WERI-Rb-1 (cell line): ENCODE measurements at regions not wholly inside any gene's neighbourhood (a gene's known extent, or its start where the extent isn't known, plus 50 kb on each side); places are given as distances from the start of the nearest gene placed in this dataset.

ENCODE experiments used
- DNase-seq: peaks from one replicate; pipeline ENCODE4 v3.0.0-alpha.2; 2020
- H3K27ac ChIP-seq: fragments of 250-450 bp; sonication (Bioruptor Pico); 2 replicates; pipeline ENCODE4 v1.5.1; 2020; ENCODE audit warnings: mild to moderate bottlenecking, moderate library complexity
- H3K27me3 ChIP-seq: fragments of 250-450 bp; sonication (Bioruptor Pico); 2 replicates; pipeline ENCODE4 v1.5.1; 2021; ENCODE audit warnings: mild to moderate bottlenecking, low read depth, moderate library complexity; ENCODE audit not compliant: insufficient read depth, severe bottlenecking
- H3K36me3 ChIP-seq: fragments of 250-450 bp; sonication (Bioruptor Pico); 2 replicates; pipeline ENCODE4 v1.5.1; 2020; ENCODE audit warnings: mild to moderate bottlenecking, moderate library complexity
- H3K4me3 ChIP-seq: 2 replicates; pipeline ENCODE4 v1.5.1; 2011; ENCODE audit warnings: low read depth, mild to moderate bottlenecking, control low read depth, low read length
- H3K9me3 ChIP-seq: fragments of 250-450 bp; sonication (Bioruptor Pico); 2 replicates; pipeline ENCODE4 v1.5.1; 2021; ENCODE audit warnings: mild to moderate bottlenecking, moderate library complexity; ENCODE audit not compliant: severe bottlenecking
- TF ChIP-seq, protein P1 (sequence below): IDR thresholded peaks from 2 replicates; pipeline ENCODE4 v1.5.1; 2011; ENCODE audit warnings: low read depth, mild to moderate bottlenecking, control low read depth, inconsistent platforms, low read length

DNA sequence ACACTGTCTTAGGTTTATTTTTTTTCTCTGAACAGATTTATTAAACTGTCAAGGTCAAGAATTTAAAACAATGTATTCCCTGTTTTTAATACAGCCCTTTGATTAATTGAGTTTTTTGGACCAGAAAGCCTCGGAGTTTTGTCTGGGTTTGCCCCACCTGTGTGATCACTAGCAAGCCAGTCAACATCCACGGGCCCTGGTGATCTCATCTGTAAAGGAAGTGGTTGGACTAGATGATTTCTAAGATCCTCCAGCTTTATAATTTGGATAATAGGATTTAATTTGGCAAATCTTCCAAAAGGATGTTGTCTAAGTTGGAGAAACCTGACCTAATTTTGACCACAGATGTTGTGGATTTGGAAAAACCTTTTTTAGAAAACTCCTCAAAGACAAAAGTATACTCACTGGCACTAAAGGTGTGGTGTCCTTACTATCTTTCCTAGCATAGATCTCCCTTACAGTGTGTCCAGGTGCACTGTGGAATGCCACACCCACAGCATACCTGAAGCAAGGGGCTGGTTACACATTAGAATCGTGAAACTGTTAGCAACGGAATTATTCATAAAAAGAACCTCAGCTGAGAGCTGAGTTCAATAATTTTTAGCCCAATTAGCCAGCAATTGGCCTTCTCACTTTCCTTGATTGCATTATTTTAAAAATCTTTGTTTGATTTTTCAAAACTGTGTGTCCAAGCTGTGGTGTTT lies 195.6 kb upstream of the ELL2 start:
- TF ChIP-seq, protein P1, sequence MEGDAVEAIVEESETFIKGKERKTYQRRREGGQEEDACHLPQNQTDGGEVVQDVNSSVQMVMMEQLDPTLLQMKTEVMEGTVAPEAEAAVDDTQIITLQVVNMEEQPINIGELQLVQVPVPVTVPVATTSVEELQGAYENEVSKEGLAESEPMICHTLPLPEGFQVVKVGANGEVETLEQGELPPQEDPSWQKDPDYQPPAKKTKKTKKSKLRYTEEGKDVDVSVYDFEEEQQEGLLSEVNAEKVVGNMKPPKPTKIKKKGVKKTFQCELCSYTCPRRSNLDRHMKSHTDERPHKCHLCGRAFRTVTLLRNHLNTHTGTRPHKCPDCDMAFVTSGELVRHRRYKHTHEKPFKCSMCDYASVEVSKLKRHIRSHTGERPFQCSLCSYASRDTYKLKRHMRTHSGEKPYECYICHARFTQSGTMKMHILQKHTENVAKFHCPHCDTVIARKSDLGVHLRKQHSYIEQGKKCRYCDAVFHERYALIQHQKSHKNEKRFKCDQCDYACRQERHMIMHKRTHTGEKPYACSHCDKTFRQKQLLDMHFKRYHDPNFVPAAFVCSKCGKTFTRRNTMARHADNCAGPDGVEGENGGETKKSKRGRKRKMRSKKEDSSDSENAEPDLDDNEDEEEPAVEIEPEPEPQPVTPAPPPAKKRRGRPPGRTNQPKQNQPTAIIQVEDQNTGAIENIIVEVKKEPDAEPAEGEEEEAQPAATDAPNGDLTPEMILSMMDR = no peak
- Histone ChIP-seq H3K27ac (no peak overlapping the region), H3K9me3 (no peaks in the 10 kb centered on the region), H3K36me3 (no peaks in the 10 kb centered on the region), H3K27me3 (no peaks in the 10 kb centered on the region), H3K4me3 (no peak overlapping the region)
- DNase-seq = no peak

DNA sequence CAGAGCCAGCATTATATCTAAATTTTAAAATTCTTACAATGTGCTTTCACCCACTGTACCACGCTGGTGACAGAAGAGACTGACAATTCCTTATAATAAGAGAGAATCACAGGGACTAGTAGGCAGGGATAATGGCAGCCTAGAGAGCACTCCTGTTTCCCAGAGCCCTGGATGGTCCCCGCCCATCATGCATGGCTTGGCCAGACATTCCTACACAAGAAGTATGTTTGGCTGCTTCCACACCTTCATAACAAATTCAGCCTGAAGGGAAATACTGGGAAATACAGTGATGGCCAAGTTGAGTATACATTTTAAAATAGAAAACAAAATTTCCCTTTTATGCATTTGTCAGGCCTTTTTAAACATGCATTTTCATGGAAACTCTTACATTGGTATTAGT lies 193.5 kb upstream of the ELL2 start:
- Histone ChIP-seq H3K27me3 (no peaks in the 10 kb centered on the region), H3K4me3 (no peak overlapping the region), H3K9me3 (no peaks in the 10 kb centered on the region), H3K36me3 (no peaks in the 10 kb centered on the region), H3K27ac (no peak overlapping the region)
- DNase-seq = no peak
- TF ChIP-seq, protein P1 = no peak

DNA sequence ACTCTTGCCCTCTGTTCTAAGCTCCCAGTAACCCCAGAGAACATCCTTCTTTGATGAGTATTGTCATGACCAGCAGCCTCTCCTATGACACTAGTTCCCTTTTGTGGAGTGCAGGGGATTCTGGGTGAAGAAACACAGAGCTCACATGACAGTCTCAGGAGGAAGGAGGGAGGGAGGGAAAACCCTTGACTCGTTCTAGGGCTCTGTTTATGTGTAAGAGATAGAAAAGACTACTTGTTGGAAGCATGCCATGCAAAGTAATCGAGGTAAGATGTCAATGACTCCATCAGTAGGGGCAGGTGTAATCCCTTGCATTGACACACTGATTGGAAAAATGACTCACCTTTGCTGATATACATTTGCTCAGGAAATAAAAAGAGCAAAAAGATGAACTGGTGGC lies 190.2 kb upstream of the ELL2 start:
- DNase-seq = no peak
- no peak overlapping the region for H3K27ac ChIP-seq

DNA sequence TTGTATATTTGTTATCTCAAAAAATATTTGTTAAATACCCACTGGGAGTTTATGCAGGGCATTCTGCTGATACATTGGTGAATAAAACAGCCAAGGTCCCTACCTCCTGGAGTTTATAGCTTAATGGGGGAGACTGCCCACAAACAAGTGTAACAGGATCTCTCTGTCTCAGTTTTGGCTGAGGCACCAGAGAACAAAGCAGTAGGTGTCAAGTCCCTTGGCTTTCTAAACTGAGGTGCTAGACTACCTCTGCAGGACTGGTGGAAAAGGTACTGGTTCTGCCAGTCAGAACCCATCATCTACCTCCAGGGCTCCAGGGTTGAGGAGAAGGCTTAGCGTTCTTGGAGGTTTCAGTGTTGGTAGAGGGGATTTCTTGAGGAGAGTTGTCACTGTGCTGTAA lies 188.4 kb upstream of the ELL2 start:
- TF ChIP-seq, protein P1 = no peak
- no peak overlapping the region for H3K4me3 ChIP-seq
- no peaks in the 10 kb centered on the region for H3K27me3 ChIP-seq
- H3K36me3 ChIP-seq = no peaks in the 10 kb centered on the region
- H3K9me3 ChIP-seq = no peaks in the 10 kb centered on the region
- no peak for DNase-seq
- H3K27ac ChIP-seq = no peak overlapping the region

More for the DNA sequence above, 190.2 kb upstream of the ELL2 start:
- no peaks in the 10 kb centered on the region for H3K9me3 ChIP-seq
- TF ChIP-seq, protein P1 = no peak
- H3K4me3 ChIP-seq = no peak overlapping the region
- no peaks in the 10 kb centered on the region for H3K36me3 ChIP-seq
- no peaks in the 10 kb centered on the region for H3K27me3 ChIP-seq

DNA sequence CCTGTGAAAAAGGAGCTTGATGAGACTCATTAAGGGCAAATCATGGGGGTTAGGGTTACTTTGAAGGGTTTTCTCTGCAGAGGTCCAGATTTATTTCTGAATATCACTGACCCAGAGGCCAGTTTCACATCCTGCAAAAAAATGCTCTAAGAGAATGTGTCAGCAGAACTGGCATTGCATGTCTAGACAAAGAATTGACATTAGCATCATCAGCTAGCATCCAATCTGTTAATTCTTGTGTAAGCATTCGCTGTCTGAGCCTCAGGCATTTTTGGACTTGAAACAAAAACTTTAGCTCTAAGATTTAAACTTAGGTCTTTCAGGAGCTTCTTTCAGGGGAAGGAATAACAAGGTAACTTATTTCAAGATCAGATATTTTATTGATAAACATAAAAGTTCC lies 187.9 kb upstream of the ELL2 start:
- Histone ChIP-seq H3K36me3 (no peaks in the 10 kb centered on the region), H3K27me3 (no peaks in the 10 kb centered on the region), H3K4me3 (no peak overlapping the region), H3K27ac (no peak overlapping the region), H3K9me3 (no peaks in the 10 kb centered on the region)
- TF ChIP-seq, protein P1 = no peak
- DNase-seq = no peak

DNA sequence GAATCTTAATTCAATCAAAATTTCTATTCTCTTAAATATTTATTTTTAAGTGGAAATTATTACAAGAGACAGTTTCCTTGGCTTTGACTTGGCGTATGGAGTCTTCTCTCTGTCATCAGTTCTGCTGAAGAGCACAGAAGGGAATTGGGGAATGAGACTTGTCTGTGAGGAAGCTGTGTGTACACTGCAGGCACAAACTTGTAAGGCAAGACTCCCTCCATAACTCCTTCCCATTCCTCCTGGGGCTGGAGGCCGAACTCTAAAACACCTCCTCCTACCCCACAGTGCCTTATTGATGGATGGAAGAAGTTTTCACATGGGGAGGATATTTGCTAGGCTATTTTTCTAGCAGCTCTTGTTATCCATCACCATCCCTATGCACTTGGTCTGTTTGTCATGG lies 187.4 kb upstream of the ELL2 start:
- H3K27me3 ChIP-seq = no peaks in the 10 kb centered on the region
- no peak overlapping the region for H3K4me3 ChIP-seq
- no peak for DNase-seq
- no peaks in the 10 kb centered on the region for H3K9me3 ChIP-seq
- H3K27ac ChIP-seq = no peak overlapping the region
- H3K36me3 ChIP-seq = no peaks in the 10 kb centered on the region
- TF ChIP-seq, protein P1 = no peak
